ENCODE measurements at regions not wholly inside any gene's neighbourhood (a gene's known extent, or its start where the extent isn't known, plus 50 kb on each side); places are given as distances from the start of the nearest gene placed in this dataset.

DNA sequence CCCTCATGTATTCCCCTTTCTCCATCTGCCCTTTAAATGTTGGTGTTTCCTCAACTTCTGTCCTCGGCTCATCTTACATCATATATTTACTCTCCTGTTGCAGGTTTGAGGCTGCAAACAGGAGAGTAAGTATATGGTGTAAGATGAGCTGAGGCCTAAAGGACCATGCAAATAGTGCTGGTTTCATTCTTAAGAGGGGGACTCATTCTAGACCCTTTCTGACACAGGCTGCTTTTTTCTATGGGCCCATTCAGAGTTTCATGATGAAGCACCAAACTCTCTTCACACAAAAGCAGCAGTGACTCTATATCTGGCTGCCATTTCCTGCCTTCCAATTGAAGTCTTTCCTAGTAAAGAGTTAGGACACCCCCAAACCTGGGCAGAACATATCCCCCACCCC, 218.5 kb downstream of the PHLDA1 start:
- ChIA-PET POLR2A (ENCODE audit: low non-redundant PET) (no interaction called here), CTCF (no interaction called here)
- no peak overlapping the region for H3K27ac ChIP-seq
- TF ChIP-seq, protein P1, sequence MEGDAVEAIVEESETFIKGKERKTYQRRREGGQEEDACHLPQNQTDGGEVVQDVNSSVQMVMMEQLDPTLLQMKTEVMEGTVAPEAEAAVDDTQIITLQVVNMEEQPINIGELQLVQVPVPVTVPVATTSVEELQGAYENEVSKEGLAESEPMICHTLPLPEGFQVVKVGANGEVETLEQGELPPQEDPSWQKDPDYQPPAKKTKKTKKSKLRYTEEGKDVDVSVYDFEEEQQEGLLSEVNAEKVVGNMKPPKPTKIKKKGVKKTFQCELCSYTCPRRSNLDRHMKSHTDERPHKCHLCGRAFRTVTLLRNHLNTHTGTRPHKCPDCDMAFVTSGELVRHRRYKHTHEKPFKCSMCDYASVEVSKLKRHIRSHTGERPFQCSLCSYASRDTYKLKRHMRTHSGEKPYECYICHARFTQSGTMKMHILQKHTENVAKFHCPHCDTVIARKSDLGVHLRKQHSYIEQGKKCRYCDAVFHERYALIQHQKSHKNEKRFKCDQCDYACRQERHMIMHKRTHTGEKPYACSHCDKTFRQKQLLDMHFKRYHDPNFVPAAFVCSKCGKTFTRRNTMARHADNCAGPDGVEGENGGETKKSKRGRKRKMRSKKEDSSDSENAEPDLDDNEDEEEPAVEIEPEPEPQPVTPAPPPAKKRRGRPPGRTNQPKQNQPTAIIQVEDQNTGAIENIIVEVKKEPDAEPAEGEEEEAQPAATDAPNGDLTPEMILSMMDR (conservative IDR thresholded peaks at IDR 0.05; ENCODE audit: low read depth), result no peak
- no peak for DNase-seq (ENCODE audit: low spot score)

DNA sequence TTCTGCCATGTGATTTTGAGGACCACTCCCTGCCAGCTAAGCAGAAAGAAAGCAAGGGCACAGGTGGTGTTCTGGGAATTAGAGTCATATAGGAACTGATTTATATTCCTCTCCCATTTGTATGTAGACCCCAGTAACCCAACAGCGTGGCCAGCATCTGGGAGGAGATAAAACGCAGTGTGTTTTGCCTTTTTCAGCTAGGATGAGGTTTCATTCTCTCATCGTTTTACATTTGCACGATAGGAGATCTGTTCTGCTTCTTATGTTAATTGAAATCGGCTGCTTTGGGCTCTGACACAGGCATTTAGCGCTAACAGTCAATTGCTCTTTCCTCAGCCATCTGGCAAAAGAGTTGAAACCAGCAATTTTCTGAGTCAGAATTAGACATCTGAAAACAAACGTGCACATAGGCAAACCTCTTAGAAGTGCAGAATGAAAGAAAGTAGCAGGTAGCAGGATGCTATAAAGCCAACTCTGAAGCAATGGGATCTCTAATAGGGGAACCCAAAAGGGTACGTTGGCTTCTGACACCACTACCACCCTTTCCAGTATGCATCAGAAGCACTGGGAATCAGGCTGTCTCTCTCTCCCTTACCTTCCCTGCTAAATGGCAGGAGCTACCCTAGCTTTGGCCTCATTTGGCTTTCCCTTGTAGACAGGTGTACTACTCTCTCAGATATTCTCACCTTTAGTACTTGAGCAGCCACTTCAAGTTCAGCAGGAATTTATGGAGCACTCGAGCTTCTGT, 219.1 kb downstream of the PHLDA1 start:
- no peak overlapping the region for H3K27ac ChIP-seq
- ChIA-PET CTCF (interaction anchor here (0.5 kb wide), 1 partner anchor 174 kb away, joined by 3 read pairs; no protein-coding TSS in a partner anchor), POLR2A (ENCODE audit: low non-redundant PET) (no interaction called here)
- DNase-seq (ENCODE audit: low spot score), result no peak
- TF ChIP-seq, protein P1 (conservative IDR thresholded peaks at IDR 0.05; ENCODE audit: low read depth), result no peak

DNA sequence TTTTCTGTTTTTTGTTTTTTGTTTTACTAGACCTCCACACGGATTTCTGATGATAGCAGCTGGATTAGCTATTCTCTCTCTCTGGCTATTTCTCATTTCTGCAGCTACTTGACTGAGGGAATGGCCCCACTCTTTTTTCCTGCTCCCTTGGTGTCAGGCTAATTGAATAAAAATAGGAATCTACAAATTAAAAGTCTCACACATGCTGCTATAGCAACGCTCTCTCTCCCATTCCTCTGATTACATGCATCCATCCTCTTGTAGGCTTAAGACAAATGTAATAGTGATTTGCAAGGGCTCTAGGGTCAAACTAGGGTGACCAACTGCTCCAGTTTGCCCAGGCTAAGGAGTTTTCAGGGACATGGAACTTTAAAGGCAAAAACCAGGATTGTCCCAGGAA, 221.8 kb downstream of the PHLDA1 start:
- TF ChIP-seq, protein P1 (conservative IDR thresholded peaks at IDR 0.05; ENCODE audit: low read depth), result no peak
- H3K27ac ChIP-seq, result no peak overlapping the region
- POLR2A ChIA-PET (ENCODE audit: low non-redundant PET), result no interaction called here
- CTCF ChIA-PET, result no interaction called here
- no peak for DNase-seq (ENCODE audit: low spot score)

DNA sequence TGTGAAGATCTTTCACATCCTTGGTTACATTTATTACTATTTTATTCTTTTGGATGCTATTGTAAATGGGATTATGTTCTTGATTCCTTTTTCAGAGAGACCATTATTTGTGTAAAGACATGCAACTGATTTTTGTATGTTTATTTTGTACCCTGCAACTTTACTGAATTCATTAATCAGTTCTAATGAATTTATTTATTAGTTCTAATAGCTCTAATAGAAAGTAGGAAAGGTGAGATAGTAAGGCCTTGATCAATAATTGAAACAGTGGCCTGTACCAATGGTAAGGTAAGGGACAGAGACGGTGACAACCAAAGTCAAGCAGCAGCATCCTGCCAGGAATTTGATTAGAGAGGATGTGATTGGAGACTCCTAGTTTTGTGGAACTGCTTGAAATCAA, 224.1 kb downstream of the PHLDA1 start:
- TF ChIP-seq, protein P1 (conservative IDR thresholded peaks at IDR 0.05; ENCODE audit: low read depth), result no peak
- CTCF ChIA-PET, result no interaction called here
- no peak for DNase-seq (ENCODE audit: low spot score)
- POLR2A ChIA-PET (ENCODE audit: low non-redundant PET), result no interaction called here
- H3K27ac ChIP-seq, result no peak overlapping the region

DNA sequence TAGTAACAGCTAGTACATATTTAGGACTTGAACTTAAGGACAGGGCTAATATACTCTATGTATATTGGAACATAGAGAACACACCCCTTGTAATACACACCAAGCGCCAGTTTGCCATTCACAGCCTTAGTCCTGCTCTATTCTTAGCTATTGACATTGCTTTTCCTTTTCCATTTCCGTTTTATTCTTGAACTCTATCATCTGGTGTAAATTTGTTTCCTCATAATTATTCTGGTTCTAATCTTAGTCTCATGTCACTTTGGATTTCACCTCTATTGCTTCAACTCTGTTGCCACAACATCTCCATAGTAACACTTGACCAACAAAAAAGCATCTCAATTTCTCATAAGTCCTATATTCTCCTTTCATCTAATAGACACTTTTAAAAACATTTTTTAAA, 225.7 kb downstream of the PHLDA1 start:
- no peak for DNase-seq (ENCODE audit: low spot score)
- ChIA-PET CTCF (interaction anchor here (0.6 kb wide), 1 partner anchor 8 kb away, joined by 3 read pairs; no protein-coding TSS in a partner anchor), POLR2A (ENCODE audit: low non-redundant PET) (no interaction called here)
- no peak overlapping the region for H3K27ac ChIP-seq
- TF ChIP-seq, protein P1 (conservative IDR thresholded peaks at IDR 0.05; ENCODE audit: low read depth), result no peak

DNA sequence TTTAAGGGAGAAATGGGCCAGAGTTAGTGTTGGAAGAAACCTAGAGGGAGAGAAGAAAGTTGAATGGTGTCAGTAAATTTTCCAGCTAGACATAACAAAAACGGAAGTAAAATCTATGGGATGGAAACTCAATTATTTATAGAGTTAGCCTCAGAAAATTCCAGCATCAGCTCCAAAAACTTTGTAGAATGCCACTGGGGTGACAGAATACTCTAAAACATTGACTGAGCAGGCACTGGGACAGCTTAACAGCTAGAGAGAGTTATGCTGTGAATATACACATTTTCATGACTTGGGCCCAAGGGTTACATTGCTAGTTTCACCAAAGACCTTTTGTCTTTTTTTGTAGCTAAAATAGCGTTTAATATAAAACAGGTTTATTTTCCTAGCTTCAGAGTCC, 226.3 kb downstream of the PHLDA1 start:
- no peak overlapping the region for H3K27ac ChIP-seq
- TF ChIP-seq, protein P1 (conservative IDR thresholded peaks at IDR 0.05; ENCODE audit: low read depth), result no peak
- POLR2A ChIA-PET (ENCODE audit: low non-redundant PET), result no interaction called here
- CTCF ChIA-PET, result interaction anchor here (0.6 kb wide), 1 partner anchor 9 kb away, joined by 3 read pairs; no protein-coding TSS in a partner anchor
- DNase-seq (ENCODE audit: low spot score), result no peak

Data from RWPE1 (cell line).